ENCODE measurements at regions not wholly inside any gene's neighbourhood (a gene's known extent, or its start where the extent isn't known, plus 50 kb on each side); places are given as distances from the start of the nearest gene placed in this dataset.

GRCh38 chr13:64130600-64130999 is 2715.0 kb upstream of the PCDH20 start:
- DNase-seq, result peak; percentile 17
- Histone ChIP-seq H3K18ac (ENCODE audit: insufficient read length, low read depth, low read length) (no peak overlapping the region), H3T11ph (ENCODE audit: low read length) (no peak overlapping the region), H3K14ac (ENCODE audit: insufficient read depth, low read length) (no peak overlapping the region), H3K4ac (ENCODE audit: low read depth, low read length) (no peak overlapping the region), H3K23me2 (ENCODE audit: insufficient read length, low read depth, low read length, poor library complexity, severe bottlenecking) (no peaks in the 10 kb centered on the region), H3K79me2 (ENCODE audit: insufficient read depth, low read length) (no peaks in the 10 kb centered on the region), H4K91ac (ENCODE audit: insufficient read length, low read depth, low read length) (no peak overlapping the region), H2AFZ (ENCODE audit: low read length) (no peak overlapping the region), H2BK12ac (ENCODE audit: insufficient read length, low read depth, low read length) (no peak overlapping the region), H4K5ac (ENCODE audit: insufficient read length, low read depth, low read length) (no peak overlapping the region), H4K20me1 (ENCODE audit: control insufficient read depth, insufficient read depth, insufficient read length) (peaks cover 3% of the 10 kb centered on the region), H3K79me1 (ENCODE audit: insufficient read depth, low read depth, low read length, poor library complexity, severe bottlenecking) (no peaks in the 10 kb centered on the region), H4K8ac (replicated peaks; ENCODE audit: insufficient read length, low read depth, low read length) (no peak overlapping the region), H2BK15ac (ENCODE audit: low read depth, low read length) (no peak overlapping the region), H3K9me3 (ENCODE audit: control insufficient read depth, low read depth, low read length) (no peaks in the 10 kb centered on the region), H3K27ac (ENCODE audit: insufficient read length, low read depth, low read length) (no peak overlapping the region), H2BK120ac (ENCODE audit: low read depth, low read length, poor library complexity, severe bottlenecking) (no peak overlapping the region), H3K23ac (ENCODE audit: insufficient read length, low read depth, low read length) (no peak overlapping the region), H2AK5ac (ENCODE audit: insufficient read length, low read length) (no peak overlapping the region), H3K27me3 (ENCODE audit: insufficient read depth, low read length) (no peaks in the 10 kb centered on the region), H3K9ac (ENCODE audit: extremely low read depth, insufficient read length, low read length) (no peak overlapping the region), H3K4me2 (ENCODE audit: insufficient read depth, insufficient read length, low read length) (no peak overlapping the region), H2BK20ac (ENCODE audit: low read depth, low read length, poor library complexity, severe bottlenecking) (no peak overlapping the region), H2BK5ac (ENCODE audit: insufficient read length, low read length) (no peak overlapping the region), H3K56ac (ENCODE audit: insufficient read length, low read depth, low read length) (no peak overlapping the region), H3K4me1 (ENCODE audit: insufficient read depth, low read length) (no peaks in the 10 kb centered on the region)
- no CpG with 5 or more reads among the region's 4 CpGs for WGBS (ENCODE audit: extremely low coverage, insufficient read length, low lambda C conversion rate)
- no peaks in the 10 kb centered on the region for H3K27me3 Mint-ChIP-seq (ENCODE audit: low read depth)
- TF ChIP-seq CTCF (conservative IDR thresholded peaks at IDR 0.05), result no peak
- no peaks in the 10 kb centered on the region; a peak in 1 of 5 replicates for H3K9me3 Mint-ChIP-seq
- no peaks in the 10 kb centered on the region for H3K4me1 Mint-ChIP-seq
- no peaks in the 10 kb centered on the region for H3K36me3 Mint-ChIP-seq (ENCODE audit: insufficient read depth in 1 of 3, low read depth in 3 of 3)
- H3K4me3 Mint-ChIP-seq, result no peak overlapping the region
- peak overlapping the region in 1 of 3 experiments; percentile 95; a peak in 2 of 7 replicates for H3K27ac Mint-ChIP-seq
